HG03175 (cell line): ENCODE measurements at regions not wholly inside any gene's neighbourhood (a gene's known extent, or its start where the extent isn't known, plus 50 kb on each side); places are given as distances from the start of the nearest gene placed in this dataset.
"Not testable (repeated sequence)": the region's sequence is repeated elsewhere in the genome, so short reads cannot be mapped to it uniquely, and the experiment has no call there.

Source experiments
- ATAC-seq: cut with Tn5 transposase; IDR thresholded peaks from one replicate; pipeline ENCODE4 v1.9.1; 2021; ENCODE audit warnings: mild to moderate bottlenecking, moderate library complexity; ENCODE audit not compliant: unreplicated experiment

DNA sequence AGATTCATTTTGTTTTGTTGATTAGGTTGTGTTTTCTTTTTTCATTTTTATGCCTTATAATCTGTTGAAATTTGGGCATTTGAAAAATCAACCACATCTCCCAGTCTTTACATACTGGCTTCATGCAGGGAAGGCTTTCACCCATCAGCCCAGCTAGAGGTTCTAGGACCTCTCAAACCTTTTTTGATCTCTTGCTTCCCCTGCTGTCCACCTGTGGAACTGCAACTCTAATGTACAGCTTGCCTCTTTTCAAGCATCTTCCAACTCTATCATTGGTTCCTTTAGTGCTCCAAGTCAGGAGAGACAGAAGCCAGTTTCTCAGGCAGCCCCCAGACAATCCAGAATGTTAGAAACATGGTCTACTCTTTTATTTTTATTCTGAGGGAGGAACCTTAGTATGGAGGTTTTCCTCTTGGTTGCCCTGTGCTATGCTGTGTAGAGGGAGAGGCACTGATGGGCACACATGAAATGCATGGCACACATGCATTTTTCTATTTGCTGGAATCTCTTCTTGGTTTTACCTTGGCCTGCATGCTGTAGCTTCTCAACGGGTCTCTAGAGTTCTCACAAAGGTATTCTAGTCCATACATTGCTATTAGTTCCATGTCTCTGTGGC lies 107.2 kb upstream of the L3MBTL4 start:
- no peak for ATAC-seq

GRCh38 chr18:6525604-6526003 lies 110.9 kb upstream of the L3MBTL4 start:
- no peak for ATAC-seq

GRCh38 chr18:6537475-6537874 lies 122.8 kb upstream of the L3MBTL4 start:
- no peak for ATAC-seq

- not testable (repeated sequence) for ATAC-seq
These were observed 126.5 kb upstream of the L3MBTL4 start for GRCh38 chr18:6541131-6541679.

- no peak for ATAC-seq
These were observed 127.6 kb upstream of the L3MBTL4 start for GRCh38 chr18:6542296-6542695.

- ATAC-seq, result no peak
These were observed 128.7 kb upstream of the L3MBTL4 start for GRCh38 chr18:6543330-6543908.

- ATAC-seq, result no peak
These were observed 131.5 kb upstream of the L3MBTL4 start for GRCh38 chr18:6546229-6546628.

DNA sequence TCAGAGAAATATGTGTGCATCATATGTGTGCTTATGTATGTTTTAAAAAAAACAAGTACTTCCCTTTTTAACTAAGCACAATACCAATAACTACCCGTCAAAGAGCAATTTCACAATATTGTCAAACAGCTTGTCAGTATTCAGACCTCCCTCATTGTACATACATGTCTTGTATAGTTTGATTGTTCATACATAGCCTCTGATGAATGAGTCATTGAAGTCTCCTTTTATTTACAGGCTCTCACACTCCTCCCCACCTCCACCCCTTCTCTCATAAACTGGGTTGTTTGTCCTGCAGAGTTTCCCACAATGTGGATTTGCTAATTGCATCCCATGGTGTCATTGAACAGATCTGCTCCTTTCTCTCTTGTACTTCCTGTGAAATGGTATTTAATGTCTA lies 132.8 kb upstream of the L3MBTL4 start:
- no peak for ATAC-seq

DNA sequence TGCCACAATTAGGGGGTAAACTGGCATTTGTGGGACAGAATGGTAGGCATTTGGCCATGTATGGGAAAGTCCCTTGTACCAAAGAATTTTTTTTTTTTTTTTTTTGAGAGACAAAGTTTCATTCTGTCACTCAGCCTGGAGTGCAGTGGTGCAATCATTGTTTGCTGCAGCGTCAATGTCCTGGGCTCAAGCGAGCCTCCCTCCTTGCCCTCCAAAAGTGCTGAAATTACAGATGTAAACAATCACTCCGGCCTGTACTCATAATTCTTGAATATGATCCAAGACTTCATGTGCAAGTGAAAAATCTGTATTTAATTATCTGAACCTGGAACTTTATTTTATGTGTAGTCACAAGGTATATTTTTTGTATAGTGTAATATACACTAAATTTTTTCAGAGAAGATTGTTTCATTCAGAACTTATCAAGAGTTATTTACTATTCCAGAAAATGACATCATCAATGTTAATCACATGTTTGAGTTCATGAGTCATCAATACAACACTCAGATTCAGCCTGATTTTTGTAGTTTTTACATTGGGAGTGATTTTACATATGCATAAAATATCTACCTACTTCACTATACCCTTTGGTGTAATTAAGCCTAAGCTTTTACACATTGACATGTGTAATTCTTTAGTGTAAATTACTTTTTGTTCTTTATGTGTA lies 138.7 kb upstream of the L3MBTL4 start:
- no peak for ATAC-seq

GRCh38 chr18:6557057-6557769 lies 142.5 kb upstream of the L3MBTL4 start:
- ATAC-seq, result no peak

DNA sequence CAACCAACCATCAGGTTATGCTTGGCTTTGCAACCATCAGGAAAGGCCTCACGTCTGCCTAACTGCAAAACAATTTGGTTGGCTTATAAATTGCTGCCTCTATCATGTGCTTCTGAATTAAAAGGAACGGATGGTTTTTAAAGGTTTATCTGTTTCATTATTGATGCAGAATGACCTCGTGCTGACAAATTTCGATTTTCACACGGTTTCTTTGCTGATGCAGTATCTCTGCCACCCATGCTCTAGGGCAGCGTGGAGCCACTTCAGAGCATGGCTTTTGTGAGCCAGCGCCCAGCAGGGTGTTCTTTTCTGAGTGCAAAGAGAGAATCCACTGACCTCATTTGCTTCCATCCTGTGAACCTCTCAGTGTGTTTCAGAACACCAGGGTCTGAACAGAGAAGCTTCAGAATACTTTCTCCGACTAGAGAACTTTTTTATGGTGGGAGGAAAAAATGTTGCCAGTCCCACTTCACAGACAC lies 143.1 kb upstream of the L3MBTL4 start:
- ATAC-seq, result no peak

GRCh38 chr18:6558446-6559156 lies 143.9 kb upstream of the L3MBTL4 start:
- no peak for ATAC-seq

DNA sequence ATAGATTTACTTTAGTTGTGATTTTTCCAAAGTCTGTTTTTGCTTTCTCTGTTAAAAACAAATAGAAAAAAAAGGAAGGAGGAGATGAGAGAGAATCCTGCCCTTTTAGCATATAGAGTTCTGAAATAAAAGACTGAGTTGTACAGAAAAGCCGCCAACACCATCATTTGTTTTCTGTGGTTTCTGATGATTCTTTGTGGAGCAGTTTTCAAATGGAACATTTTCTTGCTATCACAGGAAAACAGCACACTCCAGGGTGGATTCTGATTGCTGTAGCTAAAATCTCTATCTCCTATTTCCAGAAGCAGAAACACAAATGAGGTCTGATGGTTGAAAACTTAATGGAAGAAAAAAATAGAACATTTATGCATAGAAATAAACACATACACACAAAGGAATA lies 144.6 kb upstream of the L3MBTL4 start:
- no peak for ATAC-seq

GRCh38 chr18:6561016-6561415 lies 146.3 kb upstream of the L3MBTL4 start:
- ATAC-seq, result no peak

DNA sequence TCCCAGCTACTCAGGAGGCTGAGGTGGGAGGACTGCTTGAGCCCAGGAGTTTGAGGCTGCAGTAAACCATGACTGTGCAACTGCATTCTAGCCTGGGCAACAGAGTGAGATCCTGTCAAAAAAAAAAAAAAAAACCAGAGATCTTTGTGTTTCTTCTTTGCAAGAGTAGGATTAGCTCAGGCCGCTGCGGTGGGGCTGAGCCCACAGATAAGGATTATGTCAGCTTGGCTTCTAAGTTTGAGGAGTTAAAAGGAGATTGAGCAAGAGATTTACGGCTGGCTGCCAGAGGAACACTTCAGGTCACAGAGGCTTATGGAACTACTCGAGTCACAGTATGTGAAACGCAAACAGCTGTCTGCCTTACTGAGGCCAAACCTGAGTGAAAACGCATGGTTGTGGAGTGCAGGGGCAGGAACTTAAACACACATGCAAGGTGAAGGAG lies 146.7 kb upstream of the L3MBTL4 start:
- no peak for ATAC-seq

GRCh38 chr18:6561862-6562291 lies 147.2 kb upstream of the L3MBTL4 start:
- ATAC-seq, result no peak

- no peak for ATAC-seq
These were observed 149.2 kb upstream of the L3MBTL4 start for GRCh38 chr18:6563896-6564295.

DNA sequence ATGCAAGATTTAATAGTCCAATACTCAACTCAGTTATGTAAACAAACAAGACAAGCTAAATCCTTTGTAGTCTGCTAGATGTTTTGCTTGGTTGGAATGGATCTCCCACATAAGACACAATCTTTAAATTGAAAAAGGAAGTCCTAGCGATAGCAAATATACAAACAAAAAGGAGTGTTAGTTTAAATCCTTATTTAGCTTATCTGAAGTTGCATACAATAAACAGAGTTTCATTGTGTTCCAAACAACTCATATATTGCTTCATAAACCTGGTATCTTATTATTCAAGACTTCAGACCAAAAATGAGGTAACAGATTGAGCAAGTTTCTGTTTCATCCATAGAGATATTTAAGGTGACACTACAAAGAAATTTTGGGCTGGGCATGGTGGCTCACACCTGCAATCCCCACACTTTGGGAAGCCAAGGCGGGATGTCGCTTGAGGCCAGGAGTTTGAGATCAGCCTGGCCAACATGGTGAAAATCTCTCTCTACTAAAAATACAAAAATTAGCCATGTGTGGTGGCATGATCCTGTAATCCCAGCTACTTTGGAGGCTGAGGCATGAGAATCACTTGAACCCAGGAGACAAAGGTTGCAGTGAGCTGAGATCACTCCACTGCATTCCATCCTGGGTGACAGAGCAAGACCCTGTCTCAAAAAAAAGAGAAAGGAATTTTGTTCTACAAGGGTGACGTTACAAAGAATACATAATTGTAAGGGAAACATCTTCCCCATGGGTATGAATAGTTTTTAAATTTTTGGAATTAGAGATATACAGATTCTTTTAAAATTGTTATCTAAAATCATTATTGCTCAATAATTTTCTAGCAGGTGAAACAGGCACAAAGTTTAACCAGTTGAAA lies 150.5 kb upstream of the L3MBTL4 start:
- ATAC-seq, result no peak

DNA sequence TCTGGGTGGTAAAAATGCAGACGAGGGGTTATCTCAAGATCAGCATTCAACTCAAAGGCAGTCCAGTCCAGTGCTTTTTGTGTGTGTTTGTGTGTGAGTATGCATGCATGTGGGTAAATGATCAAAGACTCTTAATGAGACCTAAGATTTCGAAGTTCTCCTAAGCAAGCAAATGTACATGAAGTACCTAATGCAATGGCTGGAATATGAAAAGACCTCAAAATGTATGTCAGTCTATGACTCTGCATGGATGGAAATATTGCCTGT lies 151.0 kb upstream of the L3MBTL4 start:
- ATAC-seq, result no peak

GRCh38 chr18:6566338-6566911 lies 151.7 kb upstream of the L3MBTL4 start:
- ATAC-seq, result no peak
